Peyer's patch (tissue), 4 donors: ENCODE measurements at regions not wholly inside any gene's neighbourhood (a gene's known extent, or its start where the extent isn't known, plus 50 kb on each side); places are given as distances from the start of the nearest gene placed in this dataset.

Source experiments
- DNase-seq, 3 donors: peaks; one replicate each; pipeline ENCODE4 v3.0.0-alpha.2; 2017 to 2019
- H3K27ac ChIP-seq, 4 donors: fragments of 200-600 bp; sonication (generic); one replicate each; pipeline ENCODE4 v1.5.1; 2016 to 2019
- H3K27me3 ChIP-seq, 2 donors: fragments of 200-600 bp; sonication (generic); one replicate each; pipeline ENCODE4 v1.5.1; 2019
- H3K36me3 ChIP-seq, 3 donors: fragments of 200-600 bp; sonication (generic); one replicate each; pipeline ENCODE4 v1.5.1; 2016 to 2019
- H3K4me1 ChIP-seq, 4 donors: fragments of 200-600 bp; sonication (generic); one replicate each; pipeline ENCODE4 v1.5.1; 2016 to 2019
- H3K4me3 ChIP-seq, 4 donors: fragments of 200-600 bp; sonication (generic); 1 replicate in 3 of 4; 2 replicates in 1 of 4; pipeline ENCODE4 v1.5.1; 2016 to 2019; ENCODE audit warnings: mild to moderate bottlenecking in 1 of 4
- H3K9me3 ChIP-seq, 4 donors: fragments of 200-600 bp; sonication (generic); one replicate each; pipeline ENCODE4 v1.5.1; 2016 to 2019; ENCODE audit warnings: mild to moderate bottlenecking in 1 of 4
- POLR2A ChIP-seq, 2 donors: fragments of 450-650 bp; IDR thresholded peaks; one replicate each; pipeline ENCODE4 v1.5.1; 2017; ENCODE audit warnings: antibody characterized with exemption in 2 of 2, mild to moderate bottlenecking in 2 of 2, moderate library complexity in 2 of 2
- TF ChIP-seq, protein P1 (sequence below), 6 experiments: fragments of 450-650 bp in 4 of 6; fragments of 200-600 bp in 2 of 6; sonication (generic) in 1 of 6; IDR thresholded peaks; one replicate each; pipeline ENCODE4 v1.5.1; 2017 to 2019; ENCODE audit warnings: antibody characterized with exemption in 6 of 6, mild to moderate bottlenecking in 3 of 6, moderate library complexity in 1 of 6

GRCh38 chr13:33518452-33518851 is 232.9 kb upstream of the STARD13 start:
- Histone ChIP-seq H3K27me3 (no peaks in the 10 kb centered on the region), H3K4me1 (no peaks in the 10 kb centered on the region), H3K9me3 (no peaks in the 10 kb centered on the region), H3K27ac (no peak overlapping the region), H3K36me3 (no peaks in the 10 kb centered on the region), H3K4me3 (no peak overlapping the region)
- TF ChIP-seq, protein P1, sequence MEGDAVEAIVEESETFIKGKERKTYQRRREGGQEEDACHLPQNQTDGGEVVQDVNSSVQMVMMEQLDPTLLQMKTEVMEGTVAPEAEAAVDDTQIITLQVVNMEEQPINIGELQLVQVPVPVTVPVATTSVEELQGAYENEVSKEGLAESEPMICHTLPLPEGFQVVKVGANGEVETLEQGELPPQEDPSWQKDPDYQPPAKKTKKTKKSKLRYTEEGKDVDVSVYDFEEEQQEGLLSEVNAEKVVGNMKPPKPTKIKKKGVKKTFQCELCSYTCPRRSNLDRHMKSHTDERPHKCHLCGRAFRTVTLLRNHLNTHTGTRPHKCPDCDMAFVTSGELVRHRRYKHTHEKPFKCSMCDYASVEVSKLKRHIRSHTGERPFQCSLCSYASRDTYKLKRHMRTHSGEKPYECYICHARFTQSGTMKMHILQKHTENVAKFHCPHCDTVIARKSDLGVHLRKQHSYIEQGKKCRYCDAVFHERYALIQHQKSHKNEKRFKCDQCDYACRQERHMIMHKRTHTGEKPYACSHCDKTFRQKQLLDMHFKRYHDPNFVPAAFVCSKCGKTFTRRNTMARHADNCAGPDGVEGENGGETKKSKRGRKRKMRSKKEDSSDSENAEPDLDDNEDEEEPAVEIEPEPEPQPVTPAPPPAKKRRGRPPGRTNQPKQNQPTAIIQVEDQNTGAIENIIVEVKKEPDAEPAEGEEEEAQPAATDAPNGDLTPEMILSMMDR (IDR thresholded peaks at IDR 0.05) = no peak
- TF ChIP-seq POLR2A (IDR thresholded peaks at IDR 0.05) = no peak
- no peak for DNase-seq

GRCh38 chr13:33519561-33520467 is 234.3 kb upstream of the STARD13 start:
- DNase-seq = no peak
- Histone ChIP-seq H3K36me3 (no peaks in the 10 kb centered on the region), H3K4me1 (no peaks in the 10 kb centered on the region), H3K9me3 (no peaks in the 10 kb centered on the region), H3K4me3 (no peak overlapping the region), H3K27me3 (no peaks in the 10 kb centered on the region), H3K27ac (no peak overlapping the region)
- TF ChIP-seq POLR2A (IDR thresholded peaks at IDR 0.05) = no peak
- TF ChIP-seq, protein P1 (IDR thresholded peaks at IDR 0.05) = no peak

DNA sequence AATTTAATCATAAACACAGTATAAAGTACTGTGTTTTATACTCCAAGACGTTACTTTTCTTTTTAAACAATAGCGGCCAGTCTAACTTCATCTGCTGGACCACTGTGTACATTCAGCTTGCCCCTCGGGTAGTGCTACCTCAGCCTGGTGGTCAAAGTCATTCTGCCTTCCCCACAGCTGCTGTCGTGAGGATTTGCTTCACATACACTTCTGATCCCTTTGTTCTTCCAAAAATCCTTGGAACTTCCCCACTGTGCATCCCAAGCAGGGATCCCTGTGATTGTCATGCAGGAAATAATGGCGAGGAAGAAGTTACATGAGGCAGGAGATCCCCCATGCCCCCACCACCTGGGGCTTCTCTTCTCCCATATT is 234.9 kb upstream of the STARD13 start:
- Histone ChIP-seq H3K9me3 (no peaks in the 10 kb centered on the region), H3K4me1 (no peaks in the 10 kb centered on the region), H3K36me3 (no peaks in the 10 kb centered on the region), H3K27ac (no peak overlapping the region), H3K27me3 (no peaks in the 10 kb centered on the region), H3K4me3 (no peak overlapping the region)
- DNase-seq = no peak
- no peak for TF ChIP-seq POLR2A (IDR thresholded peaks at IDR 0.05)
- TF ChIP-seq, protein P1 (IDR thresholded peaks at IDR 0.05) = no peak

DNA sequence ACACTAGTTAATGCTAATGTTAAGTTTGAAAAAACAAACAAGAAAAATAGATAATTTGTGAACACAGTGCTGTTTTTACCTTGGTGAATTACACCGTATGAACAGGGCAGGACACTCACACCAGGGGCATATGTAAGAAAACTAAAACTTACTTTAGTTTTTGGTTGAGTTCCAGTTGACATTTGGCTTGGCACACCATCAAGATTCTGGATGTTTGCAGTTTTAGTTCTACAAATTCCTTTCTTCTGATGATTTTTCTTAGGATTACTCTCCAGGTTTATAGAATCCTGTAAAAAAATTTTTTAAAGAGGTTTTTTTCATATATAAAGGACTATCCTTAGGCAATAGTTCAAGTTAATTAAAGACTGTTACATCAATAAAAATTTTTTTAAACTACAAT is 238.5 kb upstream of the STARD13 start:
- H3K27me3 ChIP-seq = no peaks in the 10 kb centered on the region
- H3K27ac ChIP-seq = no peak overlapping the region
- no peaks in the 10 kb centered on the region for H3K9me3 ChIP-seq
- no peak for DNase-seq
- no peak overlapping the region for H3K4me3 ChIP-seq
- no peaks in the 10 kb centered on the region for H3K4me1 ChIP-seq
- no peaks in the 10 kb centered on the region for H3K36me3 ChIP-seq
- TF ChIP-seq POLR2A (IDR thresholded peaks at IDR 0.05) = no peak
- TF ChIP-seq, protein P1 (IDR thresholded peaks at IDR 0.05) = no peak

DNA sequence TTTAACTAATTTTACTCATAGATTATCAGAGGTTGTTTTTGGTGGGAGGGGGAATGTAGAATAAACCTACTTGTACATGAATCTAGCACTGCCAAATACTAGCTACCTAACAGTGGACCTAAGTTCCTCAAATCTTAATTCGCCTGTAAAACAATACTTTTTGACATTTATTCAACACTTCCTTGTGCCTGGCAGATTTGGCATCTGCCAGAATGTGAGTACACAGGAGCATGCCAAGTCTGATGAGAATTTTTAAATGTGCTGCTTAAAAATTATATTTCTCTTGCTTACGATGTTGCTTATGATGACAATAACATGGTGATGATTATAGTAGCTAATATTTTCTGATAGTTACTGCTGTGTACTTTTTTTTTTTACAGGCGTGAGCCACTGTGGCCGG is 240.2 kb upstream of the STARD13 start:
- Histone ChIP-seq H3K27me3 (no peaks in the 10 kb centered on the region), H3K4me1 (no peaks in the 10 kb centered on the region), H3K36me3 (no peaks in the 10 kb centered on the region), H3K27ac (no peak overlapping the region), H3K4me3 (no peak overlapping the region), H3K9me3 (no peaks in the 10 kb centered on the region)
- no peak for DNase-seq
- TF ChIP-seq, protein P1 (IDR thresholded peaks at IDR 0.05) = no peak
- no peak for TF ChIP-seq POLR2A (IDR thresholded peaks at IDR 0.05)
